ENCODE measurements at regions not wholly inside any gene's neighbourhood (a gene's known extent, or its start where the extent isn't known, plus 50 kb on each side); places are given as distances from the start of the nearest gene placed in this dataset.
A peak's percentile ranks its signal among the peaks of the same experiment; 100 is the strongest.

GRCh38 chr2:172232708-172233396 is 130.2 kb upstream of the DLX2 start:
- Mint-ChIP-seq H3K4me1 (peaks cover 47% of the 10 kb centered on the region), H3K27me3 (ENCODE audit: insufficient read depth, low read depth) (no peaks in the 10 kb centered on the region), H3K27ac (no peak overlapping the region), H3K9me3 (no peaks in the 10 kb centered on the region), H3K36me3 (no peaks in the 10 kb centered on the region), H3K4me3 (no peak overlapping the region)
- H3K79me2 ChIP-seq (ENCODE audit: low read depth), result no peaks in the 10 kb centered on the region
- H3K36me3 ChIP-seq, result no peaks in the 10 kb centered on the region
- no peak overlapping the region for H3K9ac ChIP-seq
- no peak for DNase-seq (ENCODE audit: low spot score)
- H3F3A ChIP-seq (ENCODE audit: low read depth), result peaks cover 23% of the 10 kb centered on the region
- H3K4me2 ChIP-seq, result no peak overlapping the region
- H3K4me1 ChIP-seq, result peaks cover 23% of the 10 kb centered on the region
- TF ChIP-seq EZH2 (IDR thresholded peaks at IDR 0.05) (no peak), EZH2phosphoT487 (IDR thresholded peaks at IDR 0.05) (no peak), CTCF (IDR thresholded peaks at IDR 0.05) (no peak)
- no peaks in the 10 kb centered on the region for H4K20me1 ChIP-seq (ENCODE audit: low read depth)
- no peaks in the 10 kb centered on the region for H3K9me3 ChIP-seq (ENCODE audit: low read depth)
- H2AFZ ChIP-seq (replicated peaks), result no peak overlapping the region
- peaks cover 48% of the 10 kb centered on the region for H3K27me3 ChIP-seq
- no peak overlapping the region for H3K27ac ChIP-seq
- no peak overlapping the region for H3K4me3 ChIP-seq

- TF ChIP-seq EZH2phosphoT487 (IDR thresholded peaks at IDR 0.05), result no peak
- no peak for TF ChIP-seq EZH2 (IDR thresholded peaks at IDR 0.05)
- Histone ChIP-seq H3K79me2 (ENCODE audit: low read depth) (no peaks in the 10 kb centered on the region), H3K9me3 (ENCODE audit: low read depth) (no peaks in the 10 kb centered on the region), H3K27ac (no peak overlapping the region), H3K4me3 (peak overlapping the region; percentile 57), H4K20me1 (ENCODE audit: low read depth) (no peaks in the 10 kb centered on the region), H3K4me1 (peaks cover 23% of the 10 kb centered on the region), H3K27me3 (peaks cover 48% of the 10 kb centered on the region), H2AFZ (replicated peaks) (peak overlapping the region; percentile 89), H3F3A (ENCODE audit: low read depth) (peaks cover 23% of the 10 kb centered on the region), H3K36me3 (no peaks in the 10 kb centered on the region), H3K9ac (no peak overlapping the region), H3K4me2 (peak overlapping the region; percentile 96)
- H3K36me3 Mint-ChIP-seq, result no peaks in the 10 kb centered on the region
- no peaks in the 10 kb centered on the region for H3K27me3 Mint-ChIP-seq (ENCODE audit: insufficient read depth, low read depth)
- peak overlapping the region; percentile 88 for H3K4me3 Mint-ChIP-seq
- H3K27ac Mint-ChIP-seq, result peak overlapping the region; percentile 87
- H3K4me1 Mint-ChIP-seq, result peaks cover 47% of the 10 kb centered on the region
- DNase-seq (ENCODE audit: low spot score), result no peak
- no peaks in the 10 kb centered on the region for H3K9me3 Mint-ChIP-seq
These were observed 131.5 kb upstream of the DLX2 start for GRCh38 chr2:172233987-172234715.

- H2AFZ ChIP-seq (replicated peaks), result peak overlapping the region; percentile 89
- H3K4me2 ChIP-seq, result peak overlapping the region; percentile 96
- peaks cover 48% of the 10 kb centered on the region for H3K27me3 ChIP-seq
- peak; percentile 75 for DNase-seq (ENCODE audit: low spot score)
- H3F3A ChIP-seq (ENCODE audit: low read depth), result peaks cover 23% of the 10 kb centered on the region
- peaks cover 23% of the 10 kb centered on the region for H3K4me1 ChIP-seq
- H3K9ac ChIP-seq, result no peak overlapping the region
- Mint-ChIP-seq H3K27me3 (ENCODE audit: insufficient read depth, low read depth) (no peaks in the 10 kb centered on the region), H3K4me3 (peak overlapping the region; percentile 88), H3K4me1 (peaks cover 47% of the 10 kb centered on the region), H3K9me3 (no peaks in the 10 kb centered on the region), H3K27ac (peak overlapping the region; percentile 14), H3K36me3 (no peaks in the 10 kb centered on the region)
- H3K4me3 ChIP-seq, result peak overlapping the region; percentile 57
- TF ChIP-seq EZH2 (IDR thresholded peaks at IDR 0.05) (peak; percentile 53), CTCF (IDR thresholded peaks at IDR 0.05) (peak; percentile 33), EZH2phosphoT487 (IDR thresholded peaks at IDR 0.05) (peak; percentile 41)
- H4K20me1 ChIP-seq (ENCODE audit: low read depth), result no peaks in the 10 kb centered on the region
- H3K36me3 ChIP-seq, result no peaks in the 10 kb centered on the region
- H3K27ac ChIP-seq, result no peak overlapping the region
- H3K9me3 ChIP-seq (ENCODE audit: low read depth), result no peaks in the 10 kb centered on the region
- no peaks in the 10 kb centered on the region for H3K79me2 ChIP-seq (ENCODE audit: low read depth)
These were observed 132.3 kb upstream of the DLX2 start for GRCh38 chr2:172234716-172235691.

All from neural progenitor cell (in vitro differentiated cells).